Transverse colon (tissue), 4 donors: ENCODE measurements at regions not wholly inside any gene's neighbourhood (a gene's known extent, or its start where the extent isn't known, plus 50 kb on each side); places are given as distances from the start of the nearest gene placed in this dataset.

ENCODE experiments used
- DNase-seq: peaks from one replicate; pipeline ENCODE4 v3.0.0-alpha.2; 2019
- H3K27ac ChIP-seq, 4 donors: fragments of 200-600 bp; sonication (generic); 2 replicates each; pipeline ENCODE4 v1.5.1; 2016 to 2018; ENCODE audit warnings: inconsistent platforms in 4 of 4
- H3K27me3 ChIP-seq: fragments of 200-600 bp; sonication (generic); 2 replicates; pipeline ENCODE4 v1.5.1; 2017; ENCODE audit warnings: inconsistent platforms
- H3K36me3 ChIP-seq, 4 donors: fragments of 200-600 bp; sonication (generic); 2 replicates each; pipeline ENCODE4 v1.5.1; 2017 to 2019; ENCODE audit warnings: inconsistent platforms in 4 of 4
- H3K4me1 ChIP-seq, 4 donors: fragments of 200-600 bp; sonication (generic); 2 replicates each; pipeline ENCODE4 v1.5.1; 2017 to 2020; ENCODE audit warnings: inconsistent platforms in 4 of 4
- H3K4me3 ChIP-seq, 4 donors: fragments of 200-600 bp; sonication (generic); 1 replicate in 1 of 4; 2 replicates in 3 of 4; pipeline versions ENCODE4 v1.5.1 to v1.6.1; 2017 to 2019; ENCODE audit warnings: inconsistent platforms in 4 of 4
- H3K9me3 ChIP-seq, 2 donors: fragments of 200-600 bp; sonication (generic); 2 replicates each; pipeline ENCODE4 v1.5.1; 2017 to 2019; ENCODE audit warnings: inconsistent platforms in 2 of 2
- CTCF ChIP-seq, 5 experiments: fragments of 200-600 bp in 3 of 5; fragments of 450-650 bp in 2 of 5; sonication (generic) in 3 of 5; IDR thresholded peaks; 1 replicate in 2 of 5; 2 replicates in 3 of 5; pipeline ENCODE4 v1.5.1; 2016 to 2017; ENCODE audit warnings: antibody characterized with exemption in 5 of 5, inconsistent platforms in 3 of 5, mild to moderate bottlenecking in 2 of 5, moderate library complexity in 1 of 5
- EP300 ChIP-seq: sonication (generic); formaldehyde crosslinking; IDR thresholded peaks from one replicate; pipeline ENCODE4 v1.6.1; 2017; ENCODE audit warnings: antibody characterized with exemption, low read depth
- POLR2A ChIP-seq: fragments of 450-650 bp; IDR thresholded peaks from one replicate; pipeline ENCODE4 v1.6.1; 2016; ENCODE audit warnings: antibody characterized with exemption, mild to moderate bottlenecking, moderate library complexity
- POLR2AphosphoS5 ChIP-seq, 3 donors: sonication (generic); formaldehyde crosslinking; IDR thresholded peaks; one replicate each; pipeline ENCODE4 v1.6.1; 2016; ENCODE audit warnings: antibody characterized with exemption in 3 of 3
- WGBS, 2 donors: methylation state at CpG; one replicate each; pipeline ENCODE4 v1.1.5; 2018; ENCODE audit warnings: low coverage in 1 of 2; 5-methylcytosine and 5-hydroxymethylcytosine counted together
- in situ Hi-C, 4 donors: fragments of 200-750 bp; cut with MboI; loops; one replicate each; pipeline versions ENCODE4 v1.15.0 to v1.15.1; 2017; ENCODE audit warnings: low sequenced_read_pairs in 3 of 4, low pct_ligation_motif_present in 1 of 4, low pct_unique_long_range_greater_than_20kb in 1 of 4
- intact Hi-C: fragments of 100-400 bp; cut with DNase I; formaldehyde crosslinking; loops from one replicate; pipeline ENCODE4 v1.15.1; 2023; ENCODE audit warnings: low total_unique reads

GRCh38 chr6:106849676-106850332 lies 124.7 kb downstream of the CD24 start:
- in situ Hi-C loops (no loop called here), intact Hi-C loops (no loop called here)
- no peak overlapping the region for H3K4me3 ChIP-seq
- H3K27ac ChIP-seq, result no peak overlapping the region
- no peaks in the 10 kb centered on the region for H3K9me3 ChIP-seq
- no peaks in the 10 kb centered on the region for H3K27me3 ChIP-seq
- H3K4me1 ChIP-seq, result no peaks in the 10 kb centered on the region
- DNase-seq, result no peak
- no peaks in the 10 kb centered on the region for H3K36me3 ChIP-seq
- TF ChIP-seq POLR2AphosphoS5 (IDR thresholded peaks at IDR 0.05) (no peak), POLR2A (no peak), EP300 (no peak), CTCF (IDR thresholded peaks at IDR 0.05) (no peak)
- WGBS, 2 donors, result 75 to 76% methylated on average over 6 of the region's 6 CpGs

GRCh38 chr6:106849120-106849519 lies 125.4 kb downstream of the CD24 start:
- 76 to 95% methylated on average over 2 to 3 of the region's 3 CpGs for WGBS, 2 donors
- no peak for DNase-seq
- Histone ChIP-seq H3K27me3 (no peaks in the 10 kb centered on the region), H3K4me1 (no peaks in the 10 kb centered on the region), H3K36me3 (no peaks in the 10 kb centered on the region), H3K4me3 (no peak overlapping the region), H3K9me3 (no peaks in the 10 kb centered on the region), H3K27ac (no peak overlapping the region)
- no peak for TF ChIP-seq EP300
- no peak for TF ChIP-seq POLR2AphosphoS5 (IDR thresholded peaks at IDR 0.05)
- TF ChIP-seq POLR2A, result no peak
- TF ChIP-seq CTCF (IDR thresholded peaks at IDR 0.05), result no peak
- in situ Hi-C loops (no loop called here), intact Hi-C loops (no loop called here)

- WGBS, 2 donors, result 66 to 70% methylated on average over 4 to 6 of the region's 6 CpGs
- Histone ChIP-seq H3K4me1 (no peaks in the 10 kb centered on the region), H3K27me3 (no peaks in the 10 kb centered on the region), H3K9me3 (no peaks in the 10 kb centered on the region), H3K4me3 (no peak overlapping the region), H3K36me3 (no peaks in the 10 kb centered on the region), H3K27ac (no peak overlapping the region)
- no peak for DNase-seq
- in situ Hi-C loops, result no loop called here
- intact Hi-C loops, result no loop called here
- TF ChIP-seq EP300, result no peak
- TF ChIP-seq POLR2A, result no peak
- TF ChIP-seq CTCF (IDR thresholded peaks at IDR 0.05), result no peak
Observed at GRCh38 chr6:106847116-106847515, 127.4 kb downstream of the CD24 start.

GRCh38 chr6:106844930-106845329 lies 129.6 kb downstream of the CD24 start:
- DNase-seq, result no peak
- no peaks in the 10 kb centered on the region for H3K27me3 ChIP-seq
- no peaks in the 10 kb centered on the region for H3K4me1 ChIP-seq
- no peak for TF ChIP-seq CTCF (IDR thresholded peaks at IDR 0.05)
- no peak for TF ChIP-seq POLR2AphosphoS5 (IDR thresholded peaks at IDR 0.05)
- TF ChIP-seq POLR2A, result no peak
- TF ChIP-seq EP300, result no peak
- H3K36me3 ChIP-seq, result no peaks in the 10 kb centered on the region
- in situ Hi-C loops (no loop called here), intact Hi-C loops (no loop called here)
- H3K9me3 ChIP-seq, result no peaks in the 10 kb centered on the region
- H3K27ac ChIP-seq, result no peak overlapping the region
- no peak overlapping the region for H3K4me3 ChIP-seq
